GM18498 (cell line): ENCODE measurements at regions not wholly inside any gene's neighbourhood (a gene's known extent, or its start where the extent isn't known, plus 50 kb on each side); places are given as distances from the start of the nearest gene placed in this dataset.
A peak's percentile ranks its signal among the peaks of the same experiment; 100 is the strongest.
"Not testable (repeated sequence)": the region's sequence is repeated elsewhere in the genome, so short reads cannot be mapped to it uniquely, and the experiment has no call there.

ENCODE experiments used
- ATAC-seq: cut with Tn5 transposase; IDR thresholded peaks from one replicate; pipeline ENCODE4 v1.9.1; 2021; ENCODE audit warnings: mild to moderate bottlenecking, moderate library complexity; ENCODE audit not compliant: unreplicated experiment

GRCh38 chr5:111983459-111983858, 226.5 kb upstream of the NREP start:
- ATAC-seq = no peak

- no peak for ATAC-seq
Measured at GRCh38 chr5:111977436-111977829, 220.4 kb upstream of the NREP start.

- ATAC-seq = no peak
Measured at GRCh38 chr5:111976705-111977435, 219.9 kb upstream of the NREP start.

- ATAC-seq = no peak
Measured at GRCh38 chr5:111975133-111975532, 218.1 kb upstream of the NREP start.

- no peak for ATAC-seq
Measured at GRCh38 chr5:111973961-111974360, 217.0 kb upstream of the NREP start.

GRCh38 chr5:111972548-111972947, 215.6 kb upstream of the NREP start:
- no peak for ATAC-seq

GRCh38 chr5:111972080-111972479, 215.1 kb upstream of the NREP start:
- ATAC-seq = no peak

GRCh38 chr5:111968459-111968858, 211.5 kb upstream of the NREP start:
- no peak for ATAC-seq

- no peak for ATAC-seq
Measured at GRCh38 chr5:111967463-111967862, 210.5 kb upstream of the NREP start.

- no peak for ATAC-seq
Measured at GRCh38 chr5:111966290-111966689, 209.3 kb upstream of the NREP start.

GRCh38 chr5:111963555-111963954, 206.6 kb upstream of the NREP start:
- no peak for ATAC-seq

GRCh38 chr5:111962906-111963305, 205.9 kb upstream of the NREP start:
- ATAC-seq = no peak

GRCh38 chr5:111961862-111962261, 204.9 kb upstream of the NREP start:
- ATAC-seq = no peak

GRCh38 chr5:111960476-111961215, 203.7 kb upstream of the NREP start:
- no peak for ATAC-seq

GRCh38 chr5:111958851-111959250, 201.9 kb upstream of the NREP start:
- no peak for ATAC-seq

GRCh38 chr5:111956765-111957164, 199.8 kb upstream of the NREP start:
- not testable (repeated sequence) for ATAC-seq

GRCh38 chr5:111954516-111955395, 197.8 kb upstream of the NREP start:
- ATAC-seq = peak; percentile 93

GRCh38 chr5:111953351-111954127, 196.5 kb upstream of the NREP start:
- ATAC-seq = no peak

GRCh38 chr5:111952555-111952954, 195.6 kb upstream of the NREP start:
- ATAC-seq = no peak

- no peak for ATAC-seq
Measured at GRCh38 chr5:111950660-111951059, 193.7 kb upstream of the NREP start.
